ENCODE measurements at regions not wholly inside any gene's neighbourhood (a gene's known extent, or its start where the extent isn't known, plus 50 kb on each side); places are given as distances from the start of the nearest gene placed in this dataset.

DNA sequence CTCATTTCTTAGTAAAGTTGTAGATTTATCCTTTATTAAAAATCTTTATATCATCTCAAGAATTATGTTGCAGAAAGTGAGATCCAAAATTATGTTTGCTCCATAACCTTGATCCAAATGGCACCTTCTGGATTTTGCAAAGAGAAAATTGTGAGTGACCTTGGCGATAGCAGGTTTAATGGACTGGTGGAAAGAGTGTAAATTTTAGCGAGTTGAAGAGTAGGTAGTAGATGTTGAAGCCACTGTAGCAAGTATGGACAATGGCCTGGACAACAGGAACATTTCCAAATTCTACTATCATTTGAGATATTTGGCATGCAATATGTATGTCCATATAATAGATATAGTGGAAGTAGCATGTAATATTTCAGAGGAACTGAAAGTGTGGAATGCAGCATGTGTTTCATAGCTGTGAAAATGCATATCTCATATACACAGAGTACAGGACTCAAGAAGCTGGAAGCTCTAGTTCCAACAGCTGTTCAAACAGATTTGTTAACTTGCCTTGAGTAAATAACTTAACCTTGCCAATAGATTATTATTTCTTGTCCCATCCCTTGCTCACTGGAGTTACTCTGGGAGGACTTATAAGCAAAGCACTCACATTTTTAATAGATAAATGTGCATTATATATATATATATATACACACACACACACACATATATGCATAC, 152.5 kb upstream of the TLL1 start:
- no peak overlapping the region for H3K4me3 ChIP-seq (ENCODE audit: low read depth, low read length)
- TF ChIP-seq, protein P1, sequence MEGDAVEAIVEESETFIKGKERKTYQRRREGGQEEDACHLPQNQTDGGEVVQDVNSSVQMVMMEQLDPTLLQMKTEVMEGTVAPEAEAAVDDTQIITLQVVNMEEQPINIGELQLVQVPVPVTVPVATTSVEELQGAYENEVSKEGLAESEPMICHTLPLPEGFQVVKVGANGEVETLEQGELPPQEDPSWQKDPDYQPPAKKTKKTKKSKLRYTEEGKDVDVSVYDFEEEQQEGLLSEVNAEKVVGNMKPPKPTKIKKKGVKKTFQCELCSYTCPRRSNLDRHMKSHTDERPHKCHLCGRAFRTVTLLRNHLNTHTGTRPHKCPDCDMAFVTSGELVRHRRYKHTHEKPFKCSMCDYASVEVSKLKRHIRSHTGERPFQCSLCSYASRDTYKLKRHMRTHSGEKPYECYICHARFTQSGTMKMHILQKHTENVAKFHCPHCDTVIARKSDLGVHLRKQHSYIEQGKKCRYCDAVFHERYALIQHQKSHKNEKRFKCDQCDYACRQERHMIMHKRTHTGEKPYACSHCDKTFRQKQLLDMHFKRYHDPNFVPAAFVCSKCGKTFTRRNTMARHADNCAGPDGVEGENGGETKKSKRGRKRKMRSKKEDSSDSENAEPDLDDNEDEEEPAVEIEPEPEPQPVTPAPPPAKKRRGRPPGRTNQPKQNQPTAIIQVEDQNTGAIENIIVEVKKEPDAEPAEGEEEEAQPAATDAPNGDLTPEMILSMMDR (IDR thresholded peaks at IDR 0.05; ENCODE audit: insufficient read depth, low read length, missing control alignments): no peak
- ChIA-PET POLR2A (no interaction called here), CTCF (no interaction called here)
- no peak for DNase-seq (ENCODE audit: low read depth, low spot score)

DNA sequence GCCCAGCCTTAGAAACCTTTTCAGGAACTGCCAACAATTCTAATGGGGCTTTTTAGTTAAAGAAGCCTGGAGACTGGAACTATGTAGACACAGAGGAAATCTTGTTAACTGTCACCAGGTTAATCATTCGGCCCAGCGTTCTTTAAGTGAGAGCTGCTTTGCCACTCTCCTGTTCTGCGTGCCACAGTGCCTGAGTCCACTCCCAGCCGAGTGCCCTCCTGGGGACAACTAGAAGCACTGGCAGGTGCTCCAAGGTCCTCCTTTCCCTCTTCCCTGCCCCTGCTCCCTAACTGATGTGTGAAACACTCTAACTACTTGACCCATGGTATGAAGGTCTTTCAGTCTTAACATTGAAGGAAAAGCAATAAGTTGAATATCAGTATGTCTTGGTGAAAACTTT, 151.2 kb upstream of the TLL1 start:
- no peak overlapping the region for H3K4me3 ChIP-seq (ENCODE audit: low read depth, low read length)
- DNase-seq (ENCODE audit: low read depth, low spot score): no peak
- POLR2A ChIA-PET: no interaction called here
- TF ChIP-seq, protein P1 (IDR thresholded peaks at IDR 0.05; ENCODE audit: insufficient read depth, low read length, missing control alignments): no peak
- CTCF ChIA-PET: no interaction called here

DNA sequence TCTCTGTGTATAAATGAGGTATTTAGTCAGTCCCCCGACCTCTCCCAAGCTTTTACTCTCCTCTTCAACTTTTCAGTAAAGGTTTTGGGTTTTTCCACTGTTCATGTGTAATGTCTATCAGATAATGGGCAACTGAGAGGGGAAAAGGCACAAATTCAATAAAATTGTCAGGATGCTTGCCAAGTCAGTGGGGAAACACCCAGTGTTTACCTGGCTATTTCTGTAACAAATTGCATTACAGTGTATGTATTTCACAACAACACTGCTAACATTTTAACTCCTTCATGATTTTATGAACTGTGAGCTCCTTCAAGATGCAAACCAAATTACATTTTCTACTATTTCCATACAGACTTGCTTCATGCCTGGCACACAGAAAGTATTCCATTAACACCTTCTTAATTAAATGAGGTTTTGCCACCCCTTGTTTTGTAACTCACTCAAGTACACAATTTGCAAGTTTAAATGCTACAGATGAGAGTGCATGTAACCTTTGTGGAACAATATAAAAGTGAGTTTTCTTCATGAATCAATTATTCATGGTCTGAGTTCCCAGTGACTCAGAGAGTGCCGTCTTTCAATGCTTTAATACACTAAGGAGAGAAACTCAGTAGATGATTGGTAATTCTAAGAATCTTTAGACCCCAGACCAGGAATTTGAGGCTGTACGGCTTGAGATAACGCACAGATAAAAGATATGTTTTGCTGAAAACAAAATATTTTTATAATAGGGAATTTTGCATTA, 149.8 kb upstream of the TLL1 start:
- ChIA-PET CTCF (no interaction called here), POLR2A (no interaction called here)
- H3K4me3 ChIP-seq (ENCODE audit: low read depth, low read length): no peak overlapping the region
- no peak for DNase-seq (ENCODE audit: low read depth, low spot score)
- TF ChIP-seq, protein P1 (IDR thresholded peaks at IDR 0.05; ENCODE audit: insufficient read depth, low read length, missing control alignments): no peak

DNA sequence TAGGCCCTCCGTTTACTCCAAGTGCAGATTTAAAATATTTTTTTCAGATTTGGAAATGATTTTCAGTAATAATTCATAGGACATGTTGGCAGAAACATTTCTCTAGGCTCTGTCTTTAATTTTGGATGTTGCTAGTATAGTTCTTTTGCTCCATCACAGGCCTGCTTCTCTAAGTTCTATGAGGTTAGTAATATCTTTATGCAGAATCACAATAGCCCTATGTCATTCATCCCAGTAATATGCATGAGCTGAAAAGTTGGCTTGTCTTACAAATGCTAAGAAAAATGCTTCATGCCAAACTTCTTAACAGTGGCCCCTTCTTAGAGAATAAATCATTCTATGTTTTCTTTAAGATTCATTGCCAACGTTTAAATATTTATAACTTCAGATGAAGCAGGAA, 148.3 kb upstream of the TLL1 start:
- ChIA-PET POLR2A (no interaction called here), CTCF (no interaction called here)
- TF ChIP-seq, protein P1 (IDR thresholded peaks at IDR 0.05; ENCODE audit: insufficient read depth, low read length, missing control alignments): no peak

DNA sequence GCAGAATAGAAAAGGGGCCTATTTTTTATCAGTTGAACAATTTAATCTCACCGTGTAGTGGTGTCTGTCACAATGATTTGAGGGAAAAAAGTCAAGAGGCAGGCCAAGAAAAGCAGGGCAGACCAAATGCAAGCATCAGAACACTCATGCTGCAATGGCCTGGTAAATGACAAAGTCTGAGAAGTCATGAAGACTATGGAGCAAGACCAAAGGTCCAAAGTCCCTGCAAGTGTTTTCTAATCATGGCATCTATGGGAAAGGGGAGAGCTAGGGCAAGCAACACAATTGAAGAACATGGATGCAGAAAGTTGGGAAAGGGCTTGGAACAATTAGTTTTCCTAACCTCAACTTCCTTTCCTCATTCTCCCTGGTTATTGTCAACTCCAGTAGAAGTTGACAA, 147.7 kb upstream of the TLL1 start:
- CTCF ChIA-PET: no interaction called here

More for the DNA sequence above, 148.3 kb upstream of the TLL1 start:
- no peak overlapping the region for H3K4me3 ChIP-seq (ENCODE audit: low read depth, low read length)
- DNase-seq (ENCODE audit: low read depth, low spot score): no peak

DNA sequence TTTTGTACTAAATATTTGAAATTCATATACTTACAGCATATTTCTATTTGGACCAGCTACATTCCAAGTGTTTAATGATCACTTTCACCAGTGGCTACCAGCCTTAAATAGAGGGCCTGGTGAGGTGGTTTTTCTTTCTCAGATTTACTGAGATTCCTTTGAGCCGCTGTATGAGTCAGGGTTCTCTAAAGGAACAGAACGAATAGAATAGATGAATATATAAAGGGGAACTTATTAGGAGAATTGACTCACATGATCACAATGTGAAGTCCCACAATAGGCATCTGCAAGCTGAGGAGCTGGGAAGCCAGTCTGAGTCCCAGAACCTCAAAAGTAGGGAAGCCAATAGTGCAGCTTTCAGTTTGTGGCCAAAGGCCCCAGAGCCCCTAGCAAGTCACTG, 146.2 kb upstream of the TLL1 start:
- H3K4me3 ChIP-seq (ENCODE audit: low read depth, low read length): no peak overlapping the region
- POLR2A ChIA-PET: no interaction called here
- no peak for DNase-seq (ENCODE audit: low read depth, low spot score)
- TF ChIP-seq, protein P1 (IDR thresholded peaks at IDR 0.05; ENCODE audit: insufficient read depth, low read length, missing control alignments): no peak
- CTCF ChIA-PET: no interaction called here

More for the DNA sequence above, 147.7 kb upstream of the TLL1 start:
- no peak overlapping the region for H3K4me3 ChIP-seq (ENCODE audit: low read depth, low read length)
- TF ChIP-seq, protein P1 (IDR thresholded peaks at IDR 0.05; ENCODE audit: insufficient read depth, low read length, missing control alignments): no peak
- POLR2A ChIA-PET: no interaction called here
- DNase-seq (ENCODE audit: low read depth, low spot score): no peak
